CD4-positive, alpha-beta T cell treated with Interleukin-10 for 1 hour (primary cell): ENCODE measurements at regions not wholly inside any gene's neighbourhood (a gene's known extent, or its start where the extent isn't known, plus 50 kb on each side); places are given as distances from the start of the nearest gene placed in this dataset.
"Not testable (repeated sequence)": the region's sequence is repeated elsewhere in the genome, so short reads cannot be mapped to it uniquely, and the experiment has no call there.

Source experiments
- DNase-seq: peaks from one replicate; pipeline ENCODE4 v3.0.0-alpha.2; 2020

- DNase-seq: no peak
Measured at GRCh38 chr5:166881802-166882201, 1409.6 kb upstream of the WWC1 start.

- no peak for DNase-seq
Measured at GRCh38 chr5:166883016-166883415, 1408.4 kb upstream of the WWC1 start.

- DNase-seq: no peak
Measured at GRCh38 chr5:166898166-166898565, 1393.3 kb upstream of the WWC1 start.

GRCh38 chr5:166899343-166899742 lies 1392.1 kb upstream of the WWC1 start:
- no peak for DNase-seq

- no peak for DNase-seq
Measured at GRCh38 chr5:166904571-166904970, 1386.9 kb upstream of the WWC1 start.

GRCh38 chr5:166906991-166907713 lies 1384.3 kb upstream of the WWC1 start:
- no peak for DNase-seq

GRCh38 chr5:166909040-166909439 lies 1382.4 kb upstream of the WWC1 start:
- no peak for DNase-seq

GRCh38 chr5:166909926-166910325 lies 1381.5 kb upstream of the WWC1 start:
- DNase-seq: no peak

- no peak for DNase-seq
Measured at GRCh38 chr5:166910995-166911394, 1380.5 kb upstream of the WWC1 start.

- no peak for DNase-seq
Measured at GRCh38 chr5:166916021-166916420, 1375.4 kb upstream of the WWC1 start.

GRCh38 chr5:166926138-166926537 lies 1365.3 kb upstream of the WWC1 start:
- no peak for DNase-seq

GRCh38 chr5:166926806-166927475 lies 1364.5 kb upstream of the WWC1 start:
- not testable (repeated sequence) for DNase-seq

GRCh38 chr5:166936351-166936750 lies 1355.1 kb upstream of the WWC1 start:
- DNase-seq: no peak

GRCh38 chr5:166938071-166938470 lies 1353.4 kb upstream of the WWC1 start:
- no peak for DNase-seq

- no peak for DNase-seq
Measured at GRCh38 chr5:166942948-166943347, 1348.5 kb upstream of the WWC1 start.

GRCh38 chr5:166947045-166947444 lies 1344.4 kb upstream of the WWC1 start:
- no peak for DNase-seq

GRCh38 chr5:166948679-166949078 lies 1342.8 kb upstream of the WWC1 start:
- DNase-seq: no peak

- no peak for DNase-seq
Measured at GRCh38 chr5:166952048-166952447, 1339.4 kb upstream of the WWC1 start.

GRCh38 chr5:166957782-166958181 lies 1333.7 kb upstream of the WWC1 start:
- no peak for DNase-seq

- no peak for DNase-seq
Measured at GRCh38 chr5:166959766-166960165, 1331.7 kb upstream of the WWC1 start.

GRCh38 chr5:166961028-166961427 lies 1330.4 kb upstream of the WWC1 start:
- no peak for DNase-seq

GRCh38 chr5:166961913-166962312 lies 1329.5 kb upstream of the WWC1 start:
- DNase-seq: no peak

GRCh38 chr5:166962461-166962860 lies 1329.0 kb upstream of the WWC1 start:
- no peak for DNase-seq

GRCh38 chr5:166963596-166963995 lies 1327.8 kb upstream of the WWC1 start:
- no peak for DNase-seq
